Prostate gland (tissue), 2 donors: ENCODE measurements at regions not wholly inside any gene's neighbourhood (a gene's known extent, or its start where the extent isn't known, plus 50 kb on each side); places are given as distances from the start of the nearest gene placed in this dataset.

Experiments
- CTCF ChIP-seq, 4 experiments: fragments of 200-600 bp in 2 of 4; fragments of 450-650 bp in 2 of 4; sonication (generic) in 2 of 4; IDR thresholded peaks; 1 replicate in 3 of 4; 2 replicates in 1 of 4; pipeline ENCODE4 v1.5.1; 2016 to 2019; ENCODE audit warnings: antibody characterized with exemption in 4 of 4, mild to moderate bottlenecking in 2 of 4, moderate library complexity in 2 of 4
- POLR2AphosphoS5 ChIP-seq: sonication (generic); formaldehyde crosslinking; IDR thresholded peaks from one replicate; pipeline ENCODE4 v1.6.1; 2017; ENCODE audit warnings: antibody characterized with exemption

GRCh38 chr2:41535575-41535974 lies 512.2 kb upstream of the PKDCC start:
- TF ChIP-seq POLR2AphosphoS5 (no peak), CTCF (IDR thresholded peaks at IDR 0.05) (no peak)
